ENCODE measurements at regions not wholly inside any gene's neighbourhood (a gene's known extent, or its start where the extent isn't known, plus 50 kb on each side); places are given as distances from the start of the nearest gene placed in this dataset.

GRCh38 chr1:2921970-2922686 is 99.1 kb upstream of the ACTRT2 start:
- H3K27me3 ChIP-seq: peaks cover 0 to 58% of the 10 kb centered on the region in 2 donors
- H3K27ac ChIP-seq: no peak overlapping the region
- no peaks in the 10 kb centered on the region for H3K36me3 ChIP-seq
- no peak for TF ChIP-seq POLR2A (IDR thresholded peaks at IDR 0.05)
- peak in 2 of 3 donors; percentile 26 to 47 for TF ChIP-seq CTCF (IDR thresholded peaks at IDR 0.05)
- no peak for TF ChIP-seq POLR2AphosphoS5 (IDR thresholded peaks at IDR 0.05)
- no peak overlapping the region for H3K4me3 ChIP-seq
- no peaks in the 10 kb centered on the region for H3K9me3 ChIP-seq
- H3K4me1 ChIP-seq: no peaks in the 10 kb centered on the region
- DNase-seq (ENCODE audit: low spot score in 2 of 2): no peak
- intact Hi-C loops (cut with DNase I; ENCODE audit: low total_unique reads): no loop called here

- Histone ChIP-seq H3K27ac (no peak overlapping the region), H3K4me1 (no peaks in the 10 kb centered on the region), H3K36me3 (no peaks in the 10 kb centered on the region), H3K27me3 (peaks cover 0 to 70% of the 10 kb centered on the region in 2 donors), H3K4me3 (no peak overlapping the region), H3K9me3 (no peaks in the 10 kb centered on the region)
- no peak for DNase-seq (ENCODE audit: low spot score in 2 of 2)
- no peak for TF ChIP-seq CTCF (IDR thresholded peaks at IDR 0.05)
- TF ChIP-seq POLR2AphosphoS5 (IDR thresholded peaks at IDR 0.05): no peak
- TF ChIP-seq POLR2A (IDR thresholded peaks at IDR 0.05): no peak
- intact Hi-C loops (cut with DNase I; ENCODE audit: low total_unique reads): loop anchor here (1.0 kb wide), 1 partner anchor 17 kb away; no protein-coding TSS in a partner anchor
Measured at GRCh38 chr1:2923351-2923750, 97.9 kb upstream of the ACTRT2 start.

GRCh38 chr1:2925291-2925690 is 96.0 kb upstream of the ACTRT2 start:
- peaks cover 0 to 79% of the 10 kb centered on the region in 2 donors for H3K27me3 ChIP-seq
- intact Hi-C loops (cut with DNase I; ENCODE audit: low total_unique reads): no loop called here
- H3K27ac ChIP-seq: no peak overlapping the region

GRCh38 chr1:2925918-2926317 is 95.3 kb upstream of the ACTRT2 start:
- no peak overlapping the region for H3K4me3 ChIP-seq
- no peaks in the 10 kb centered on the region for H3K36me3 ChIP-seq
- H3K4me1 ChIP-seq: no peaks in the 10 kb centered on the region
- peaks cover 0 to 79% of the 10 kb centered on the region in 2 donors for H3K27me3 ChIP-seq
- peaks cover 0 to 11% of the 10 kb centered on the region in 2 donors for H3K9me3 ChIP-seq
- TF ChIP-seq POLR2A (IDR thresholded peaks at IDR 0.05): no peak
- no peak for TF ChIP-seq CTCF (IDR thresholded peaks at IDR 0.05)
- no peak for TF ChIP-seq POLR2AphosphoS5 (IDR thresholded peaks at IDR 0.05)
- DNase-seq (ENCODE audit: low spot score in 2 of 2): no peak
- intact Hi-C loops (cut with DNase I; ENCODE audit: low total_unique reads): no loop called here
- no peak overlapping the region for H3K27ac ChIP-seq

More at GRCh38 chr1:2925291-2925690, 96.0 kb upstream of the ACTRT2 start:
- no peak overlapping the region for H3K4me3 ChIP-seq
- TF ChIP-seq CTCF (IDR thresholded peaks at IDR 0.05): no peak
- no peaks in the 10 kb centered on the region for H3K36me3 ChIP-seq
- DNase-seq (ENCODE audit: low spot score in 2 of 2): no peak
- peaks cover 0 to 11% of the 10 kb centered on the region in 2 donors for H3K9me3 ChIP-seq
- no peaks in the 10 kb centered on the region for H3K4me1 ChIP-seq

GRCh38 chr1:2926447-2927055 is 94.7 kb upstream of the ACTRT2 start:
- TF ChIP-seq CTCF (IDR thresholded peaks at IDR 0.05) (no peak), POLR2A (IDR thresholded peaks at IDR 0.05) (no peak), POLR2AphosphoS5 (IDR thresholded peaks at IDR 0.05) (no peak)
- H3K27ac ChIP-seq: no peak overlapping the region
- H3K9me3 ChIP-seq: peaks cover 0 to 11% of the 10 kb centered on the region in 2 donors
- DNase-seq (ENCODE audit: low spot score in 2 of 2): no peak
- no peaks in the 10 kb centered on the region for H3K36me3 ChIP-seq
- no peak overlapping the region for H3K4me3 ChIP-seq
- peaks cover 0 to 86% of the 10 kb centered on the region in 2 donors for H3K27me3 ChIP-seq
- intact Hi-C loops (cut with DNase I; ENCODE audit: low total_unique reads): no loop called here
- no peaks in the 10 kb centered on the region for H3K4me1 ChIP-seq

Measured in breast epithelium (tissue), 4 donors.